ENCODE measurements at regions not wholly inside any gene's neighbourhood (a gene's known extent, or its start where the extent isn't known, plus 50 kb on each side); places are given as distances from the start of the nearest gene placed in this dataset.
A peak's percentile ranks its signal among the peaks of the same experiment; 100 is the strongest.

- no peak for TF ChIP-seq CTCF (IDR thresholded peaks at IDR 0.05; ENCODE audit: unreplicated experiment)
- intact Hi-C loops (cut with micrococcal nuclease), result loop anchor here (5.0 kb wide), 1 partner anchor 242 kb away; no protein-coding TSS in a partner anchor
- Mint-ChIP-seq H3K4me3 (ENCODE audit: unreplicated experiment) (no peak overlapping the region), H3K4me1 (ENCODE audit: insufficient read depth, unreplicated experiment) (peaks cover 24% of the 10 kb centered on the region), H3K9me3 (ENCODE audit: unreplicated experiment) (no peaks in the 10 kb centered on the region), H3K27me3 (ENCODE audit: insufficient read depth, unreplicated experiment) (no peaks in the 10 kb centered on the region), H3K36me3 (ENCODE audit: insufficient read depth, unreplicated experiment) (no peaks in the 10 kb centered on the region), H3K27ac (ENCODE audit: low read depth, unreplicated experiment) (no peak overlapping the region)
- no peak for DNase-seq (ENCODE audit: unreplicated experiment)
- ChIA-PET POLR2A (interaction anchor here (0.6 to 0.9 kb wide), 2 partner anchors 12 to 740 kb away, joined by 3 read pairs; partner anchors contain the start of gene TGFB2), CTCF (no interaction called here)
- BruUV-seq (replicated peaks), result no TSS peak
Measured at GRCh38 chr1:219085082-219085481, 88.6 kb upstream of the LYPLAL1 start.

- no TSS peak for BruUV-seq (replicated peaks)
- CTCF ChIA-PET, result no interaction called here
- DNase-seq (ENCODE audit: unreplicated experiment), result no peak
- POLR2A ChIA-PET, result interaction anchor here (0.9 to 1.0 kb wide), 2 partner anchors 216 to 741 kb away, joined by 3 read pairs; partner anchors contain the start of gene TGFB2
- Mint-ChIP-seq H3K4me1 (ENCODE audit: insufficient read depth, unreplicated experiment) (peaks cover 24% of the 10 kb centered on the region), H3K4me3 (ENCODE audit: unreplicated experiment) (no peak overlapping the region), H3K9me3 (ENCODE audit: unreplicated experiment) (no peaks in the 10 kb centered on the region), H3K27ac (ENCODE audit: low read depth, unreplicated experiment) (no peak overlapping the region), H3K36me3 (ENCODE audit: insufficient read depth, unreplicated experiment) (no peaks in the 10 kb centered on the region), H3K27me3 (ENCODE audit: insufficient read depth, unreplicated experiment) (no peaks in the 10 kb centered on the region)
- no peak for TF ChIP-seq CTCF (IDR thresholded peaks at IDR 0.05; ENCODE audit: unreplicated experiment)
- intact Hi-C loops (cut with micrococcal nuclease), result loop anchor here (5.0 kb wide), 1 partner anchor 241 kb away; no protein-coding TSS in a partner anchor
Measured at GRCh38 chr1:219085988-219086387, 87.7 kb upstream of the LYPLAL1 start.

GRCh38 chr1:219086956-219087469 lies 86.7 kb upstream of the LYPLAL1 start:
- no peaks in the 10 kb centered on the region for H3K9me3 Mint-ChIP-seq (ENCODE audit: unreplicated experiment)
- TF ChIP-seq CTCF (IDR thresholded peaks at IDR 0.05; ENCODE audit: unreplicated experiment), result no peak
- no peak for DNase-seq (ENCODE audit: unreplicated experiment)
- no TSS peak for BruUV-seq (replicated peaks)
- H3K36me3 Mint-ChIP-seq (ENCODE audit: insufficient read depth, unreplicated experiment), result no peaks in the 10 kb centered on the region
- POLR2A ChIA-PET, result interaction anchor here (1.7 kb wide), 1 partner anchor 87 kb away, joined by 8 read pairs; the partner anchor contains the start of gene LYPLAL1
- no peaks in the 10 kb centered on the region for H3K27me3 Mint-ChIP-seq (ENCODE audit: insufficient read depth, unreplicated experiment)
- CTCF ChIA-PET, result interaction anchor here (0.5 to 0.8 kb wide), 5 partner anchors 10 to 569 kb away, joined by 3 to 6 read pairs (median 3); no protein-coding TSS in a partner anchor
- intact Hi-C loops (cut with micrococcal nuclease), result loop anchor here (5.0 kb wide), 1 partner anchor 240 kb away; no protein-coding TSS in a partner anchor
- H3K4me3 Mint-ChIP-seq (ENCODE audit: unreplicated experiment), result no peak overlapping the region
- no peak overlapping the region for H3K27ac Mint-ChIP-seq (ENCODE audit: low read depth, unreplicated experiment)
- H3K4me1 Mint-ChIP-seq (ENCODE audit: insufficient read depth, unreplicated experiment), result peaks cover 29% of the 10 kb centered on the region

- peaks cover 33% of the 10 kb centered on the region for H3K4me1 Mint-ChIP-seq (ENCODE audit: insufficient read depth, unreplicated experiment)
- BruUV-seq (replicated peaks), result no TSS peak
- CTCF ChIA-PET, result interaction anchor here (0.6 to 1.4 kb wide), 6 partner anchors 12 to 790 kb away, joined by 3 to 5 read pairs (median 3); no protein-coding TSS in a partner anchor
- no peaks in the 10 kb centered on the region for H3K27me3 Mint-ChIP-seq (ENCODE audit: insufficient read depth, unreplicated experiment)
- no peaks in the 10 kb centered on the region for H3K36me3 Mint-ChIP-seq (ENCODE audit: insufficient read depth, unreplicated experiment)
- peak; percentile 100 for DNase-seq (ENCODE audit: unreplicated experiment)
- peaks cover 9% of the 10 kb centered on the region for H3K9me3 Mint-ChIP-seq (ENCODE audit: unreplicated experiment)
- peak overlapping the region; percentile 37 for H3K27ac Mint-ChIP-seq (ENCODE audit: low read depth, unreplicated experiment)
- TF ChIP-seq CTCF (IDR thresholded peaks at IDR 0.05; ENCODE audit: unreplicated experiment), result no peak
- no peak overlapping the region for H3K4me3 Mint-ChIP-seq (ENCODE audit: unreplicated experiment)
- POLR2A ChIA-PET, result interaction anchor here (0.6 to 2.0 kb wide), 8 partner anchors 24 to 743 kb away, joined by 3 to 9 read pairs (median 4); partner anchors contain the start of gene LYPLAL1
- intact Hi-C loops (cut with micrococcal nuclease), result loop anchor here (2.0 to 5.0 kb wide), 2 partner anchors 86 to 238 kb away; no protein-coding TSS in a partner anchor
Measured at GRCh38 chr1:219088778-219089557, 84.7 kb upstream of the LYPLAL1 start.
